Sciatic nerve (tissue), 2 donors: ENCODE measurements at regions not wholly inside any gene's neighbourhood (a gene's known extent, or its start where the extent isn't known, plus 50 kb on each side); places are given as distances from the start of the nearest gene placed in this dataset.

Source experiments
- ATAC-seq: fragments of 200-7000 bp; cut with Tn5 transposase; one replicate; pipeline ENCODE4 v1.9.1; 2020; ENCODE audit warnings: mild to moderate bottlenecking, moderate library complexity
- DNase-seq: peaks from one replicate; pipeline ENCODE4 v3.0.0-alpha.2; 2020; ENCODE audit warnings: low spot score
- intact Hi-C: fragments of 100-400 bp; cut with DNase I; formaldehyde crosslinking; loops from one replicate; pipeline ENCODE4 v1.14.2; 2022
- donor health status: DM: no; HTN: no; CAD: no.
- donor health status: DM: no; HTN: no; CAD: no.

DNA sequence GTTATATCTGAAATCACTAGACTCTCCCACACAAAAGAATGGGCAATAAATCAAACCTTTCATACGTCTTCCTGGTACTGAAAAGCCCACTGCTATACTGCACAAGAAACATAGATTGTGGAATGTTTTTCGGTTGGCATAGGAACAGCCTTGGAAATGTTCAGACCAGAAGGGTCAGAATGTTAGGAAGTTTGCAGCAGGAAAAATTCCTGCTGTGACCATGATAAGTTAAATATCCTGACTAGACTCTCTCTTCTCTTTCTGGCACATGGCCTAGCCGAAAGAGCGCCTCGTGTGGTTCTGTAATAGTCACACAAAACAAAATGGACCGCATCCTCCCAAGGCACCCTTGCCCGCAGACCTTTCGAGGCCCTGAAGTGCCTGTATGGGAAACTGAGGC lies 427.2 kb downstream of the COG6 start:
- ATAC-seq (peak; percentile 32), DNase-seq (no peak)
- intact Hi-C loops, result no loop called here

DNA sequence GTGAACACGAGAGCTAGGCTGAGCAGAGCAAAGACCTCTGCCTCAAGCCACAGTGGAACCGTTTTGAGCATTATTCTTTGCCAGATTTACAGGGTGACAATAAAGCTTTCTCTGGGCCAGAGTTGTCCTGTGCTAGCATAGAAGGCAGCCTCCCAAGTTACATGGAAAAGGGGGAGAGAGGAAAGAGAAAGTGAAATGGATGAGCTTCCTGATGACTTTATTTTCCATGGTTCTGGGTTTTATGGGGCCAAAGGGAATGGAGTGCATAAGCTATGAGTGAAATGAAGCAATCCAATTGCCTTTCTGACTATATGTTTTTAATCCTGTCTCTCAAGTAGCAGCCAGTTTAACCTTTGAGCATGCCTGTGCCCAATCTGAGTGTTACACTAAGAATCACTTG lies 428.4 kb downstream of the COG6 start:
- intact Hi-C loops, result no loop called here
- no peak for ATAC-seq
- no peak for DNase-seq

DNA sequence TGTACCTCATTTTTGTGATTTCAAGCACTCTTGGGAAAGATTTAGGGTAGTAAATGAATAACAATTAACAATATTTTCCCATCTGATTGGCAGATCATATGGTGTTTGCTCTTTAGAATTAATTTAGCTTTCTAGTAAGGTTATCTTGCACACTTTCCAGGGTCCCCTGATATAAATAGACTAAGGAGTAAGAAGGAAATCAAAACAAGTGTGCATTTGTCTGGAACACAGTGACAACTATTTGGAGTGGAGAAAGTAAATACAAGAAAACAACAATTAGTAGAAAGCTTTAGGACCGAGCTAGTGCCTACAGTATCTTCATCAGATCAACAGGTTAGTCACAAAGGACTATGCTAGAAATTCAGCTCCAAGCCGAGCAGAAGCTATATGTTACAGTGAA lies 429.5 kb downstream of the COG6 start:
- DNase-seq, result no peak
- intact Hi-C loops, result no loop called here

GRCh38 chr13:40087091-40088002 lies 431.9 kb downstream of the COG6 start:
- ATAC-seq (no peak), DNase-seq (no peak)
- intact Hi-C loops, result no loop called here

More for the DNA sequence above, 429.5 kb downstream of the COG6 start:
- no peak for ATAC-seq

GRCh38 chr13:40094056-40094455 lies 438.6 kb downstream of the COG6 start:
- intact Hi-C loops, result no loop called here
- DNase-seq (no peak), ATAC-seq (no peak)

DNA sequence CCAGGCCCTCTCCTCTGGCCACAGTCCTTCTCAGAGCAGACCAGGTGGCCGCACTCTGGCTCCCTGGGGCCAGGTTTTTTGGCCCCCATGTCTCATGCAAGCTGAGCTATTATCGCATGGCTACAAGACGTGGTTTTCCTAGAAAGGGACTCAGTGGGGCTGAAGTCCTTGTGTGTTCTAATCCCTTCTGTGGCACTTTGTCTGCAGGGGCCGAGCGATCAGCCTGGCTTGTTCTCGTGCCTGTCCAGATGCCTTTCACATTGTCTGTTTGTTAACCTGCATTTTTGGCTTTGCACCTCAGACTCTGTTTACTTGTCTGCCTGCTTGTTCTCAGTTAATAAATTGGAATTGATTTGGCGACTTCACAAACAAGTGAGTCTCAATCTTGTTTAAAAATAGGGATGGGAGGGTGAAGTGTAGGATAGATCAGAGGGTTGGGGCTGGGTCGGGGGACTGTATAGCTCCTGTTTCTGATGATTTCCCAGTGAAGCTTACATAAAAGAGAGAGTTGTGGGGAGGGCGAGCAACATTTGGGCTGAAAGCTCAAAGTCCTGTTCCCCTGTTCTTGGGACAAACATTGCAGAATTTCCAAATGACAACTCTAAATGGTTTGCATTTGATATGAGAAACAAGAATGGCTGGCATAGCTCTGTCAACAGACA lies 440.4 kb downstream of the COG6 start:
- DNase-seq (no peak), ATAC-seq (no peak)
- intact Hi-C loops, result no loop called here

DNA sequence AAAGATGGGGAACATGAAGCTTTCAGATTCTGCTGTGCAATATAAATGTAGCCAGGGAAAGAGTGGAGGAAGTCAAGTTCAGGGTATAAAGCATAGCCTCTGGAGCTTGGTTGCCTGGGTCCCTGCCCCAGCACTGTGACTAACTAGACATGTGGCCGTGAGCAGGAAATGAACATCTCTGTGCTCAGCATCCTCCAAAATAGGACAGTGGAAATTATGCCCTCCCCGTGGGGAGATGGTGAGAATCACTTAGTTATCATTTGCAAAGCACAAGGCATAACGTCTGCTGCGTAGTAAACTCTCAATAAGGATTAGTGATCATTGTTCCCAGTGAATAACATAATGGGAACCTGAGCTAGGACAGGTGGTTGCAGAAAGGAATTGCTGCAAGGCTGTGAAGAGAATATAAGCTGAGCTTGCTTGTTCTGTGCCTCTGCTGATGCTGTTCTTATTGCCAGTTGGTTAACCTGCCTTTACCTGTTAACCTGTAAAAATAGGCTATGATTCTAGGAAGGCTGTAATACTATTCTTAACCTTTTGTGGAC lies 441.0 kb downstream of the COG6 start:
- DNase-seq (no peak), ATAC-seq (no peak)
- intact Hi-C loops, result no loop called here

DNA sequence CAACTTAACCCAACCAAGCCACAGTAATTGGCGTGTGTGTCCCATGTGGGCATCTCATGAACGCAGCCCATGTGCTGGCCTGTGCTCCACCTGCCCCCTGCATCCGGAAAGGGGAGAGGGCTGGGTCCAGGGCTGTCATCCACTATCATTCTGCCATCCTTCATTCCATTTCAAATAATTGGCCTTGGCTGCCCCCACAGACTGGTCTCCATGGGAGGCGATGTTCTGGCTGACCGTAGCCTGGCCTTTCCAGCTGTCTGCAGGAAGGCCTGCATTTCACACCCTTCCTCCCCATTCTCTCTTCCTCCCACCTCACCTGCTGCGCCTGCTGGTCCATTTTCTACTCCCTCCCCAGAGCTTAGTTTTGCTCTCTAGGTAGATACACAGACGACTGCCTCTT lies 442.8 kb downstream of the COG6 start:
- DNase-seq (no peak), ATAC-seq (no peak)
- intact Hi-C loops, result no loop called here

DNA sequence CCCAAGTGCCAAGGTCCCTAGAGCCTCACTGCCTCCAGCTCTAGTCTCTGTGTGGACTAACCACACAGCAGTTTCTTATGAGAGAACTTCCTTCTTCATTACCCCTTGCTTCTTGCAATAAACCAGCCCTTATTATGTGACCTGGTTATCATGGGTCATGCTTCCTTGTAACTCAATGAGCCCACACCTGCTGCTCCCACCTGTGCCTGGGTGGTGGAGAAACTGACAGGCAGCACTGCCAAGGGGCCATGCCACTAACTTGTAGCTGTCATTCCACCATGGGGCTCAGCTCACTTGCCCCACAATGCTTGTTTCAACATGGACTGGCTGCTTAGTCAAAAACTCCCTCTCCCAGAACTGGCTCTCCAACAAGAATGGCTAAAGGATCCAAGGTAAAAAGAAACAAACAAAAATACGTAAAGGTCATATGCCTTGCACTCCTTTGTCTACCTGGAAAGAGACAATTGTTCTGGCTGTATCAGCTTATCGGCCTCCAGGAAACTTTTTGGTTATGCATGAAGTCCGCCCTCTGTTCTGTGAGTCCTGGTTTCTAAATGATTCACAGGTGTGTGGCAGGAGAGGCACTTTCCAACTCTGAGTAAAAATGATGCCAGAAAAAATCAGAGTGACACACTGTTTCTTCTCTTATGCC lies 446.4 kb downstream of the COG6 start:
- intact Hi-C loops, result no loop called here

GRCh38 chr13:40102360-40102727 lies 446.9 kb downstream of the COG6 start:
- no peak for ATAC-seq
- intact Hi-C loops, result no loop called here
- DNase-seq, result no peak

More for the DNA sequence above, 446.4 kb downstream of the COG6 start:
- no peak for DNase-seq
- ATAC-seq, result no peak

DNA sequence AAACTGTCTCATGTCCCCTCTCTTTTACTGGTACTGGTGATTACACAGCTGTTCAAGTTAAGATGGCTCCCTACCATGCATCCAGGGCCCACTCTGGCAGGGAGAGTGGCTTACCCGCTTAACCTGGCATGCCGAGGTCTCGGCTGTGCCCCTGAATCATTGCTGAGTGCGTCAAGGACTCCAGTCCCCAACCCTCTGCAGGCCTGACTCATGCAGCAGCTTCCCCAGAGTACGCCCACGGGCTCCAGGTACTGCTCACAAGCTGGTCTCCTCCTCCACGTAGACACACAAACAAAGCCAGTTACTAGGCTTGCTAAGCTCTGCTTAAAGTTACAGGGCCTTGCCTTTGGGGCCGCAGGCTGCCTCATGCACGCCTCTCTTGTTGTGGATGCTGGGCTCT lies 447.4 kb downstream of the COG6 start:
- intact Hi-C loops, result no loop called here
- DNase-seq (no peak), ATAC-seq (no peak)

DNA sequence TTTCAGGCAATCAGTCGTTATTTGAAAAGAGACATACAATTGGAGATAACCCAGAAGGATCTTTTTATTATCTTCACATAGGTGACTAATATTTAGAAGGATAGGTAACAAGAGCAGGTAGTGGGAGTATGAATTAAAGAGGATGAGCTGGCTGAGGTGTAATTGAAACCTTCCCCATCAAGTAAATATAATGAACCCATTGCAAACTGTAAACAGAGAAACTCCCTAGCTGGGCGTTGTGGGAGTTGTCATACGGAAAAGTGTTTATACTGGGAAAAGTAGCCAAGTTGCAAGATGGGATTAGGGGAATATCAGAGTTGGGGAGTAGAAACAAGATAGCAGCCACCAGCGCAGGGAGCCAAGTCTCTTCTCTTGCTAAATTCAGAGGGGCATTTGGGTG lies 448.4 kb downstream of the COG6 start:
- intact Hi-C loops, result no loop called here
- DNase-seq (no peak), ATAC-seq (no peak)

DNA sequence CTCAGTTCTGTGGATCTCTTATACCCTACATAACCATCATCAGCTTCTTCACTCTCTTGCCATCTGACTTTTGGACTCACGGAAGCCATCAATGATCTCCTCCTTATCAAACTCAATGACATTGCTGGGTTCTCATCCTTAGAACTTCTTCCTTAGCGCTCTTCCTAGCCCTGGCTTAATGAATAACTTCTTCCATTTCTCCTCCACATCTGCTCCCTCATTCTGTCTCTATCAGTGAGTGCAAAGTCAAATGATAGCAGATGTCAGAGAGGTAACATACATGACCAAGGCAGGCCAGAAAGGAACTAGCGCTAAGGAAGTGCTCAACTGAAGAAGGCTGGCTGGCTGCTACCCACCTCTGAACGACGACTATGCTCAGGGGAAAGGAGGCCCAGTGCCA lies 449.8 kb downstream of the COG6 start:
- intact Hi-C loops, result no loop called here
- no peak for DNase-seq
- ATAC-seq, result no peak

- intact Hi-C loops, result no loop called here
Measured at GRCh38 chr13:40109351-40109844, 453.9 kb downstream of the COG6 start.

DNA sequence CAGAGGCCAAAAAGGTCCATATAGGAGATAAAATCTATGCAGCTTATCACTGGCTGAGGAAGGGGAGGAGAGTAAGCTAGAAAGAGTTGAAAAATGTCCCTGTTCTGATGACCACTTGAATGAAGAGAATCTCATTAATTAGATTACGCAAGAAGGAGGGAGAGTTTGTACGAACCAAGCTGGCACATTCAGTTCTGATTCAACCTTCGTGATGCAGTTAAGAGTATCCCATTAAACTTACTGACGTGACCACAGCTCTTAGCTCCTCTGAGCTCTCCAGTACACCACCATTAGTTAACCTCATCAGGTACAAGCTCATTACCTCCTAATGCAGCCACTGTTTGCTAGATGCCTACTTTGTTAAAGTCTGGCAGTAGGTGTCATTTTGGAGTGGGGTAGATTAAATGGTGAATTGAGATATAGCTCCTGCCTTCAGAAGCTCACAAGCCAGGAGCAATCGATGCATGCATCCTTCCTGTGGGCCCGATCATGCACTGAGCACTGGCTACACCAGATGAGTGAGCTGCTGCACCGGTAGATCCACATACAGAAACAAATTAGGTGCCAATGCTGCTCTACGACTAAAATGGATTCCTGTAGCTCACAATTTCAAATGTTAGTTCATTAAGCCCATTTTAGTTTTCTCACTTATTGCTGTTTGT lies 458.3 kb downstream of the COG6 start:
- intact Hi-C loops, result no loop called here
- DNase-seq, result no peak
- peak; percentile 24 for ATAC-seq

More at GRCh38 chr13:40109351-40109844, 453.9 kb downstream of the COG6 start:
- peak; percentile 61 for ATAC-seq
- DNase-seq, result no peak

DNA sequence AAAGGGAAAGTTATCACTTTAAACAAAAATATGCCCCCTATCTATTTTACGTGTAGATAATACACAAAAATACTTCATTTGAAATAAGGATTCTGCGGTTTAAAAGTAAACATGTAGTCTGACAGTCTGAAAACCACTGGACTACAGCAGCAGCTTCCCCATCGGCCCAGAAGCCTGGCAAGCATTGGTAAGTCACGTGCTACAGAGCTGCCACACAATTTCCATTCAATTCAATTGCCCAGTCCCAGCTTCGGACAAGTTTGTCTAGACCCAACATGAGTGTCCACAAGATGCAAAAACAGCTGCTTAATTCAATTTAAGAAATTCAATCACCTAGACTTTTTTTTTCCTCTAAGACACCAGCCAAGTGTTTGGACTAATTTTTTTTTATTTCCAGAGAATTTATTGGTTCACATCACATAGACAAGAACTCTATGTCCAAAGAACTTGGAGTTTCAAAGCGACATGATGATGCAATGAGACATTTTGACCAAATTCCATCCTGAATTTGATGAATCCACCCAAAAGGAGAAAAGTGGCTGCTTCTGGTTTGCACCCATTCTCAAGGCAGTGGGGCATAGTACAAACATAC lies 458.9 kb downstream of the COG6 start:
- no peak for DNase-seq
- intact Hi-C loops, result no loop called here
- no peak for ATAC-seq

DNA sequence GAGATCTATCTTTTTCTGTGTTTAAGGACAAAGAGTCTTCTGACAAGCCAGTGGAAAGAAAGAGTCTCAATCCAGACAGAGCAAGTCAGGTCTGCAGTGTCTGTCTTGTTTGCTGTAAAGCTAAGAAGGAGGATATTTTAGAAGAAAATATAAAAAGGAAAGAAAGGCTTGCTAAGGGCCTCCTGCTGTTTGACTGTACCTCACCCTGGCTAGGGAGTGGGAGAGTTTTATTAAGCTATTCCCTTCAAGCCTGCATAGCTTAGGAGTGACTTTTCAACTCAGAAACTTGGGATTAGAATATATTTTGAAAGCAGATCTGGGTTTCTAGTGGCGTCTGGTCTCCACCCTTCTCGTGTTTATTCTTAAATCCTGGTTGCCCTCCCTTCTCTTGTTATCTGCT lies 460.0 kb downstream of the COG6 start:
- no peak for DNase-seq
- intact Hi-C loops, result no loop called here
- no peak for ATAC-seq

DNA sequence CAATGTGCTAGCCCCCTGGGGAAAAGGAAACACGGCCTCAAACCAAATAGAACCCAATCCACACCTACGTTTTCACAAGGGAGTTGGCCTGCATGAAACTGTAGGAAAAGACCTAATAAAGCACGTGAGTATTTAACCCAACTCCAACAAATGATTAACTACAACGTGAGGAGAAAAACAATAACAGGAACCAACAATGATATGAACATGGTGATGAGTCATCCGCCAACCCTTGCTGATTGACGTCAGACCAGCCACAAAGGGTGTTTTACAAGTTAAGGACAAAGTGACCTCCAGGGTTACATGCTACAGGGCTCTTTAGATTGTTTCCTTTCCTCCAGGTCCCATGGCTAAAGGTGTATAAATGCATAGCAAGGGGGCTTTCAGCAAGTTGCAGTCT lies 460.5 kb downstream of the COG6 start:
- ATAC-seq, result no peak
- intact Hi-C loops, result no loop called here
- DNase-seq, result no peak

DNA sequence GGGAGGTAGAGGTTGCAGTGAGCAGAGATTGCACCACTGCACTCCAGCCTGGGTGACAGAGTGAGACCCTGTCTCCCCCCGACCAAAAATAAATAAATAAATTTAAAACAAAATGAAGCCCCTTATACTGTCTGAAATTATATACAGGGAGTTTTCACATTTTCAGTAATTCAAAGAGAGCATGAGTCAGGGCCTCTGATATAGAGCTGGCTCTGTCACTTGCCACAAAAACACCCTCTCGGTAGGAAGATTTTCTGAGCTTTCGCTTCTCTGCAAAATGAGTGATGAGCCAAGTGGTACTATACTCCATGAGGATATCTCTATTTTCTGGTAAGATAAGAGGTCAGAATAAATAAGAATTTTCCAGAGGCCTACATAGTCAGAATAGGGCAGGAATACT lies 462.9 kb downstream of the COG6 start:
- intact Hi-C loops, result no loop called here
- ATAC-seq, result no peak
- DNase-seq, result no peak
